D721Med (cell line): ENCODE measurements at regions not wholly inside any gene's neighbourhood (a gene's known extent, or its start where the extent isn't known, plus 50 kb on each side); places are given as distances from the start of the nearest gene placed in this dataset.
"Not testable (repeated sequence)": the region's sequence is repeated elsewhere in the genome, so short reads cannot be mapped to it uniquely, and the experiment has no call there.

Experiments
- DNase-seq: peaks from one replicate; pipeline ENCODE4 v3.0.0; 2011; ENCODE audit warnings: low spot score; ENCODE audit not compliant: insufficient read length
- FAIRE-seq: peaks from 2 replicates; lab custom pipeline; 2011; peaks lifted over from hg19 to GRCh38; lab: Jason Lieb, UNC
- CTCF ChIP-seq: IDR thresholded peaks from 2 replicates; pipeline ENCODE4 v1.5.1; 2012; ENCODE audit warnings: mild to moderate bottlenecking, control low read depth; ENCODE audit not compliant: insufficient read depth; ENCODE audit errors: missing control alignments

GRCh38 chr3:96622878-96623277, 191.5 kb upstream of the EPHA6 start:
- no peak for FAIRE-seq
- TF ChIP-seq CTCF, result no peak

GRCh38 chr3:96631050-96631449, 183.3 kb upstream of the EPHA6 start:
- no peak for FAIRE-seq

More at GRCh38 chr3:96622878-96623277, 191.5 kb upstream of the EPHA6 start:
- DNase-seq, result no peak

GRCh38 chr3:96646596-96646995, 167.8 kb upstream of the EPHA6 start:
- TF ChIP-seq CTCF, result no peak
- DNase-seq (no peak), FAIRE-seq (no peak)

More at GRCh38 chr3:96631050-96631449, 183.3 kb upstream of the EPHA6 start:
- TF ChIP-seq CTCF, result no peak
- DNase-seq, result no peak

- no peak for TF ChIP-seq CTCF
- DNase-seq (no peak), FAIRE-seq (no peak)
Measured at GRCh38 chr3:96657710-96658109, 156.7 kb upstream of the EPHA6 start.

DNA sequence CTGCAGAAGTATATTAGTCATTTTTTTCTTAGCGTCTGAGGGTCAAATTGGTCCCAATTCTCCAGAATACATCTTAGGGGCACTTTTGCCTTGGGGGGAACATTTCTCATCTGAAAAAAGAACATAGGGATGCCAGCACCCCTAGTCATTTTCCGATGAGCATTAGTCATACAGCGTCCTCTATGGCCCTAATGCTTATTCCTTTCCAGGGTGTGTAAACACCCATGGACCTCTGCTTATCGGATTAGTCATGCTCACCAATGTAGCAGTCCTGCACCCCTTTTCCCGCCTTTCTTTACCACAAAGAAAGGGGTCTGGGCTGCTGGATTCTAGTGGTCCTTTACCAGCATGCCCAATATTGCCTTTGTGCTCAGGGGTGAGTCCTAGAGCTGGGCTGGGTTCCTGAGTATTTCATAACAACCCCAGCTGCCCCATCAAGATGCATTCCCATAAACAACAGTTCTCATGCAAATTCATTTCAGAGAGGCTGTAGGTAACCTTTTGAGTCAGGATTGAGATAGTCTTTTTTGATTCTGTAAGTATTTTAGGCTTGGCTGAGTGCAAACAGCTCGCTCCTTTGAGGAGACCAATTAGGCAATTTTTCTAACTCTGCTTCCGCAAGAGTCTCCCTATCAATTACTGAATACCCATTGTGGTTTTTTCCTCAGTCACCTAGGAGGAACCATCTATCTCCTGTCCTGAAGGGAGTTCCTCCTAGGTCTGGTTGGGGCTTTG, 142.4 kb upstream of the EPHA6 start:
- not testable (repeated sequence) for FAIRE-seq

DNA sequence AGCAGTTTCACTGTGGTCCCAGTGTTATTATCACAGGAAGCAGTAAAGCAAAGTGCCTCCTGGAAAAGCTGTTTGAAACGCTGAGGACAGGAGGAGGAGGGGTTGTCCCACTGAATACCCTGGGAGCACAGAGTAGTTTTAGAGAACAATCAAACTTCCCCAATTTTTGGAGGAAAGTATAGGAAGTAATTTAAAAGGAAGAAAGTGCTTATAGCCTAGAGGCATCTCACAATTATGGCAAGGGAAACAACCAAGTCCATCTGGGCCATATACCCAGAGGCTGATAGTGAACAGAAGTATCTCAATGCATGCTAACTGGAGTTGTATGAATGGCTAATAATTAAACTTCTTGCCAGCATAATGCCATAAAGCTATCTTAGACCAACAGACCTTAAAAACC, 137.2 kb upstream of the EPHA6 start:
- no peak for DNase-seq
- TF ChIP-seq CTCF, result no peak
- FAIRE-seq, result no peak

More for the DNA sequence above, 142.4 kb upstream of the EPHA6 start:
- not testable (repeated sequence) for DNase-seq

DNA sequence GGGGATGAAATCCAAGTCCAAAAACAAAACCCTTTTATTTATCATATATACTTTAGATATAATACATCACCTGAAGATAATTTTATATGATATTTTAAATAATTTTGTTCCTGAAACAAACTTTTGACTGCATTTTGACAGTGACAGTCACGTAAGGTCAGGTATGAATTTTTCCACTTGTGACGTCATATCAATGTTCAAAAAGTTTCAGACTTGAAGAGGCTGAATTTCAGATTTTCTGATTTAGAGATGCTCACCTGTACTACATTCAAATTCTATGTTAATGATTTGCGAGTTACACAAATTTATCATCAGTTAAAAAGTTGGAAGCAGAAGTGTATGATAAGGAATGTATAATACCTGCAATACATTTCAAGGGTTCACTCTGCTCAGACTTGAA, 136.1 kb upstream of the EPHA6 start:
- DNase-seq (no peak), FAIRE-seq (no peak)
- TF ChIP-seq CTCF, result no peak
